SW 1271 (cell line): ENCODE measurements at regions not wholly inside any gene's neighbourhood (a gene's known extent, or its start where the extent isn't known, plus 50 kb on each side); places are given as distances from the start of the nearest gene placed in this dataset.

Experiments used
- DNase-seq, 2 experiments: peaks; one replicate each; lab custom pipeline; 2025; lab: John Stamatoyannopoulos, UW

GRCh38 chr10:90413196-90413595 lies 444.6 kb downstream of the HTR7 start:
- DNase-seq, result no peak

GRCh38 chr10:90414926-90415325 lies 442.9 kb downstream of the HTR7 start:
- DNase-seq, result no peak

GRCh38 chr10:90417029-90417428 lies 440.8 kb downstream of the HTR7 start:
- no peak for DNase-seq

DNA sequence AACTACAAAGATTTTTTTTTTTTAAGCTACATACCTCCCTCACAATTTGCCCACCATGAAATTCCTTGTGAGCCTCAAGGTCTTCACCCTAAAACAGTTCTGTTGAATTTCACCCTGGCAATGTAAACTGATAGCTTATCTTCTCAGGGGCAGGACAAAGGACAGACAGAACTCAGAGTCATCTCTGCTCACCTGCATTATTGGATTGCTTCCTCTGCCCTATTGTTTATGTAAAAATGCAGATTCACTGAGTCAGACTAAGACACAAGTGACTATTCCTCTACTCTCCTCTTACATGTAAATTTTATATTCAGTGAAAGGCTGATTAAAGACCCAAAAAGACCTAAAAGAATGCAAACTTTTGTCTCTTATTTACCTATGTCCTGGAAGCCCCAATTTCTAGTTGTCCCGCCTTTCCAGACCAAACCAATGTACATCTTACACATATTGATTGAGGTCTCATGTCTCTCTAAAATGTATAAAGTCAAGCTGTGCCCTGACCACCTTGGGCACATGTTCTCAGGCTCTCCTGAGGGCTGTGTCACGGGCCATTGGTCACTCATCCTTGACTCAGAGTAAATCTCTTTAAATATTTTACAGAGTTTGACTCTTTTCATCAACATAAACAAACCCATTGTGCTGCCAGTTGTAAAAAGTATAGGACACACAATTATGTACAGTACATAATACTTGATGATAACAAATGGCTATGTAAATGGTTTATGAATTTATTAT lies 440.2 kb downstream of the HTR7 start:
- no peak for DNase-seq

- DNase-seq, result peak; percentile 16 to 73
These were observed 438.8 kb downstream of the HTR7 start for GRCh38 chr10:90418869-90419652.

- DNase-seq, result no peak
These were observed 437.1 kb downstream of the HTR7 start for GRCh38 chr10:90420637-90421318.

DNA sequence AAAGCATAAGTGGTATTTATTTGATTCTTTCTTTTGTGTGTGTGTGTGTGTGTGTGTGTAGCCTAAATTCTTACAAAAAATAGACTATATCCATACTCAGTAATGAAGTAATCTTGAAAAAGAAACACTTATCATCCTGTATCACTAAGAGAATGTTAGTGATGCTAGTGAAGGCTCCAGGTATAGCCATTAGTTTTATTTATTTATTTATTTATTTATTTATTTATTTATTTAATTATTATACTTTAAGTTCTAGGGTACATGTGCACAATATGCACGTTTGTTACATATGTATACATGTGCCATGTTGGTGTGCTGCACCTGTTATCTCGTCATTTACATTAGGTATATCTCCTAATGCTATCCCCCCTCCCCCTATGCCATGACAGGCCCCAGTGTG lies 436.0 kb downstream of the HTR7 start:
- DNase-seq, result no peak

GRCh38 chr10:90424730-90425129 lies 433.1 kb downstream of the HTR7 start:
- no peak for DNase-seq

DNA sequence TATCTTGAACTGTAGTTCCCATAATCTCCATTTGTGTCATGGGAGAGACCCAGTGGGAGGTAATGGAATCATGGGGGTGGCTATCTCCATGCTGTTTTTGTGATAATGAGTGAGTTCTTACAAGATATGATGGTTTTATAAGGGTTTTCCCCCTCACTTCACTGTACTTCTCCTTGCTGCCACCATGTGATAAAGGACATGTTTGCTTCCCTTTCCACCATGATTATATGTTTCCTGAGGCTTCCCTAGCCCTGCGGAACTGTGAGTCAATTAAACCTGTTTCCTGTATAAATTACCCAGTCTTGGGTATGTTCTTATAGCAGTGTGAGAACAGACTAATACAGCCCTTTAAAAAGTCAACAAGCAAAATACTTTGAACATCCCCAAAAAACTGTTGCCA lies 427.7 kb downstream of the HTR7 start:
- DNase-seq, result no peak

GRCh38 chr10:90432866-90433265 lies 425.0 kb downstream of the HTR7 start:
- DNase-seq, result no peak

- DNase-seq, result no peak
These were observed 422.5 kb downstream of the HTR7 start for GRCh38 chr10:90435296-90435695.

DNA sequence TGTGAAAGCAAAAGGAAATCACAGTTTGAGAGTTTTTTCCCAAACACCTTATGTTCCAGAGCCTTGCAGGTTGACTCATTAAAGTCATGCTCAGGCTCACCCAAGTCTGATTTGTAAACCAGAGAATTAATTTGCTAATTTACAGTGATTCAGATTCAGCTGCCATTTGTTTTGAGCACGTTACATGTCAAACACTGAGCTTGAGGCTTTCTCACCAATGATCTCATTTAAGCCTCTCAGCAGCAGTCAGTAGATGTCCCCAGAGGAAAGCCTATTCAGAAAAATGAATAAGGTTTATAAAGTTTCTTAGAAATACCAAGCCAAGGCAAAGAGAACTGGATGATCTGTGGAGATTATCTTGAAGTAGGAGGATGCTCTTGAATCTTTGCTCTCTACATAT lies 420.4 kb downstream of the HTR7 start:
- no peak for DNase-seq

DNA sequence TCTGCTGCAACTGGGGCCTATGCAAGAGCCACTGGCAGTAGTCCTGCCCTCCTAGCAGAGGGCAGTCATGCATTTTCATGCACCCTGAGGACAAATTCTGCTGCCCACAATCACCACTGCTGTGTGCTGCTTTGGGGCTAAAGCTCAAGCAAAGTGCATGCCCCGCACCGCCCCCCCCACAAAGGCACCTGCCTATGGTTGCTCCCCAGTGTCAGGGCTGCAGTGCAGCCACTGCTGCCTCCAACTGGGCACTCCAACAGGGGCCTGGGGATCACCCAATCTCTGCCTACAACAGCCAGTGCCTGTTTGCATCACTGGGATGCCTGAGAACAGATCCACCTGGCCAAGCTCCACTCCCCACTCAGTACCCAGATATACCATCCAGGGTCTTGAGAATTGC lies 417.0 kb downstream of the HTR7 start:
- DNase-seq, result no peak

DNA sequence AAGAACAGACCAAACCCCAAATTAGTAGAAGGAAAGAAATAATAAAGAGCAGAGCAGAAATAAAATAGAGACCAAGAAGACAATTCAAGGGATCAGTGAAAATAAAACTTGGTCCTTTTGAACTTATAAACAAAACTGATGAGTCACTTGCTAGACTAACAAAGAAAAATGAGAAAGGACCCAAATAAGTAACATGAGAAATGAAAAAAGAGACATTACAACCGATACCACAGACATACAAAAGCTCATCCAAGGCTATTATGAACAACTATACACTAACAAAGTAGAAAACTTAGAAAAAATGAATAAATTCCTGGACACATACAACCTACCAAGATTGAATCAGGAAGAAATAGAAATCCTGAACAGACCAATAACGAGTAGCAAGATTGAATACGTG lies 414.5 kb downstream of the HTR7 start:
- no peak for DNase-seq

- no peak for DNase-seq
These were observed 410.0 kb downstream of the HTR7 start for GRCh38 chr10:90447831-90448230.

- no peak for DNase-seq
These were observed 407.0 kb downstream of the HTR7 start for GRCh38 chr10:90450797-90451196.

DNA sequence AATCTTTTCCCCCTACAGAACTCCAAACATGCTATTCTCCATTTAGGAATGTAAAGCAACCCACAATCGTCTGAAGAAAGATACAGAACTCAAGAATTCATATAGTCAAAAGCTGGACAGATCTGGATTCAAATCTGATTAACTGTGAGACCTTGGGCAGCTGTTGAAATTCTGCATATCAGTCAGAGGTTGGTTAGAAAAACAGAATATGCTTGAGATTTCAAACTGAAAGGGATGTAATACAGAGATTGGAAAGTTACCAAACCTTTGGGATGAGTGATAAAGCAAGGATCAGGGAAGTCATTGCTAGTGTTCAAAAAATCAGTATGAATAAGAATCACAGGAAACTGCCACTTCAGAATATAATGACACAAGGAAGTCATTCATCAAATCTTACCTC lies 406.6 kb downstream of the HTR7 start:
- DNase-seq, result peak in 1 of 2 experiments; percentile 54

- DNase-seq, result no peak
These were observed 399.8 kb downstream of the HTR7 start for GRCh38 chr10:90458054-90458453.

DNA sequence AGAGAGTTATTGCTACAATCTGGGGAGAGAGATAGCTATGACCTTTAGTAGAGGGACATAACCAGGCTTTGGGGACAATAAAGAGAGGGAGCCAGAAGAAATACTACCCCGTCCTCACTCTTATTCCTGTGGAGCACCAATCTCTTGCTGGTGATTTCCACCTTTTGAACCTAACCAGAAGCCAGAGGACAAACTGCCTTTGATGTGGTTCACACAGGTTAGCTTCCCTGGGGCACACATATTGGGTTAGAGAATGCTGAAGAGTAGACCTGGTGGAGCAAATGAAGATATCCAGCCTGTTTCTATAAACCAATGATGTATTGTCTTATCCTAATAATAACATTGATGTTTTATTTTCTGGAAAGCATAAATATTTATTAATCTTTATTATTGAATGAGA lies 399.3 kb downstream of the HTR7 start:
- DNase-seq, result no peak

- no peak for DNase-seq
These were observed 396.2 kb downstream of the HTR7 start for GRCh38 chr10:90461437-90462155.

DNA sequence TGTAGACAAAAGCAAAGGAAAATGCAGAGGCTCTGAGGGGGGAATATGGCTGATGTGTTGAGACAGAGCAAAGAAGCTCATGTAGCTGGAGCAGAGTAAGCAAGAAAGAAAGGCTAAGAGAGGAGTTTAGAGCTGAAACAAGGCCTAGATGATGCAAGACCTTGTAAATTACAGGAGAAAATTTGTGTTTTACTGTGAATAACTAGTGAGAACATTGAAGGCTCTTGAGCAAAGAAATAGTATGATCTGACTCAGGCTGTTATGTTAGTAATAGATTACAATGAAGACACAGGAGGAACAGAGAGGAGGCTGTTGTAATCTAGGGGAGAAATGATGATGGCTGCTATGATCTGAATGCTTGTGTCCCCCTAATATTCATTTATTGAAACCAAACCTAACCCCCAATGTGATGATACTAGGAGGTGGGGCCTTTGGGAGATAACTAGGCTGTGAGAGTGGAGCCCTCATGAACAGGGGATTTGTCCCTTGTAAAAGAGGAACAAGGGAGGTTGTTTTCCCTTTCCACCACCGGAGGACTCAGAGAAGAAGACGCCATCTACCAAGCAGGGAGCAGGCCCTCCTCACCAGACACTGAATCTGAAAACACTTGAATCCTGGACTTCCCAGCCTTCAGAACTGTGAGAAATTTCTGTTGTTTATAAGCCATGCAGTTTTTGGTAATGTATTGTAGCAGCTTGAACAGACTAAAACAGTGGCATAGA lies 394.9 kb downstream of the HTR7 start:
- DNase-seq, result no peak

- DNase-seq, result no peak
These were observed 393.5 kb downstream of the HTR7 start for GRCh38 chr10:90464329-90464728.
